ENCODE measurements at regions not wholly inside any gene's neighbourhood (a gene's known extent, or its start where the extent isn't known, plus 50 kb on each side); places are given as distances from the start of the nearest gene placed in this dataset.

DNA sequence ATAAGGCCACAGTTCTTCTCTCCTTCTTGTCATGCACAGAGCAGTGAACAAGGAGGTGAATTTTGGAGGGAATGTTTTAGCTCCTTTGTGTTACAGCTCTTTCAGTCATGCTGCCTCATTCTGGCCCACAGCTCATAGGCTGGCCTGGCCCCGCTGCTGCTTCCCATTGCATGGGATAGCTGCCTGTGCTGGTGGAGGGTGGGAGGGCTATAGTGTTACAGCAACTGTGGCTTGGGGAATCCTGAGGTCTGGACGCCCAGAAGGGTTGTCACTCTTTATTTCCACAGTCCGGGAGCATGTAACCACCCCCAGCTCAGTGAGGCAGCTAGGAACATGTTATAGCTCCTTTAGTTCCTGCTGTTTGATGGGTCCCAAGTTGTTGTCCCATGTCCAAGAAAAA lies 210.3 kb downstream of the AMY1C start:
- TF ChIP-seq, protein P1, sequence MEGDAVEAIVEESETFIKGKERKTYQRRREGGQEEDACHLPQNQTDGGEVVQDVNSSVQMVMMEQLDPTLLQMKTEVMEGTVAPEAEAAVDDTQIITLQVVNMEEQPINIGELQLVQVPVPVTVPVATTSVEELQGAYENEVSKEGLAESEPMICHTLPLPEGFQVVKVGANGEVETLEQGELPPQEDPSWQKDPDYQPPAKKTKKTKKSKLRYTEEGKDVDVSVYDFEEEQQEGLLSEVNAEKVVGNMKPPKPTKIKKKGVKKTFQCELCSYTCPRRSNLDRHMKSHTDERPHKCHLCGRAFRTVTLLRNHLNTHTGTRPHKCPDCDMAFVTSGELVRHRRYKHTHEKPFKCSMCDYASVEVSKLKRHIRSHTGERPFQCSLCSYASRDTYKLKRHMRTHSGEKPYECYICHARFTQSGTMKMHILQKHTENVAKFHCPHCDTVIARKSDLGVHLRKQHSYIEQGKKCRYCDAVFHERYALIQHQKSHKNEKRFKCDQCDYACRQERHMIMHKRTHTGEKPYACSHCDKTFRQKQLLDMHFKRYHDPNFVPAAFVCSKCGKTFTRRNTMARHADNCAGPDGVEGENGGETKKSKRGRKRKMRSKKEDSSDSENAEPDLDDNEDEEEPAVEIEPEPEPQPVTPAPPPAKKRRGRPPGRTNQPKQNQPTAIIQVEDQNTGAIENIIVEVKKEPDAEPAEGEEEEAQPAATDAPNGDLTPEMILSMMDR (IDR thresholded peaks at IDR 0.05; ENCODE audit: insufficient read depth, low read length) = no peak
- no peak for TF ChIP-seq POLR2AphosphoS5 (IDR thresholded peaks at IDR 0.05; ENCODE audit: low read depth)
